Naive thymus-derived CD8-positive, alpha-beta T cell (primary cell): ENCODE measurements at regions not wholly inside any gene's neighbourhood (a gene's known extent, or its start where the extent isn't known, plus 50 kb on each side); places are given as distances from the start of the nearest gene placed in this dataset.

Source experiments
- ATAC-seq, 2 donors: fragments of 150-1000 bp; cut with Tn5 transposase in 1 of 2; sonication (Bioruptor Pico), chemical (Tn5 transposase) in 1 of 2; 1 replicate in 1 of 2; 2 replicates in 1 of 2; pipeline ENCODE4 v1.10.0; 2021; ENCODE audit warnings: mild to moderate bottlenecking in 2 of 2, moderate library complexity in 2 of 2
- POLR2A ChIA-PET: fragments of 350-600 bp; sonication (Branson Sonifier 250); formaldehyde crosslinking; loops from one replicate; lab custom pipeline; 2021; ENCODE audit warnings: antibody characterized with exemption; lab: Charles Lee
- DNase-seq, 10 donors: peaks; one replicate each; pipeline versions ENCODE4 v3.0.0 to v3.0.0-alpha.2; 2020 to 2022
- H3K27ac Mint-ChIP-seq, 10 donors: one replicate each; pipeline ENCODE4 v1.8.0; 2020 to 2022; ENCODE audit warnings: mild to moderate bottlenecking in 10 of 10, mixed read lengths in 10 of 10, moderate library complexity in 4 of 10, inconsistent platforms in 1 of 10
- H3K27me3 Mint-ChIP-seq, 5 donors: one replicate each; pipeline ENCODE4 v1.8.0; 2021 to 2022; ENCODE audit warnings: mixed read lengths in 5 of 5
- H3K36me3 Mint-ChIP-seq, 3 donors: one replicate each; pipeline ENCODE4 v1.8.0; 2020 to 2022; ENCODE audit warnings: mixed read lengths in 3 of 3, mild to moderate bottlenecking in 2 of 3, inconsistent platforms in 1 of 3
- H3K4me1 Mint-ChIP-seq, 4 donors: one replicate each; pipeline ENCODE4 v1.8.0; 2021 to 2022; ENCODE audit warnings: mixed read lengths in 4 of 4
- H3K4me3 Mint-ChIP-seq, 10 donors: one replicate each; pipeline ENCODE4 v1.8.0; 2020 to 2022; ENCODE audit warnings: mild to moderate bottlenecking in 10 of 10, mixed read lengths in 10 of 10, moderate library complexity in 6 of 10, inconsistent platforms in 1 of 10
- H3K9me3 Mint-ChIP-seq, 9 donors: one replicate each; pipeline ENCODE4 v1.8.0; 2020 to 2022; ENCODE audit warnings: mixed read lengths in 9 of 9, mild to moderate bottlenecking in 3 of 9, inconsistent platforms in 1 of 9, moderate library complexity in 1 of 9

GRCh38 chr18:72637721-72638120 lies 93.6 kb upstream of the CBLN2 start:
- no peak for DNase-seq
- Mint-ChIP-seq H3K36me3 (no peaks in the 10 kb centered on the region), H3K27ac (no peak overlapping the region), H3K9me3 (peaks cover 0 to 5% (median 0%) of the 10 kb centered on the region in 9 donors), H3K4me3 (no peak overlapping the region), H3K4me1 (peaks cover 0 to 7% (median 0%) of the 10 kb centered on the region in 4 donors), H3K27me3 (peaks cover 0 to 4% (median 0%) of the 10 kb centered on the region in 5 donors)
- no peak for ATAC-seq
- POLR2A ChIA-PET, result no interaction called here

- no peaks in the 10 kb centered on the region for H3K36me3 Mint-ChIP-seq
- DNase-seq (no peak), ATAC-seq (no peak)
- H3K27ac Mint-ChIP-seq, result no peak overlapping the region
- POLR2A ChIA-PET, result no interaction called here
- H3K27me3 Mint-ChIP-seq, result peaks cover 0 to 4% (median 0%) of the 10 kb centered on the region in 5 donors
- no peak overlapping the region for H3K4me3 Mint-ChIP-seq
- peaks cover 0 to 5% (median 0%) of the 10 kb centered on the region in 9 donors for H3K9me3 Mint-ChIP-seq
- peaks cover 0 to 7% (median 0%) of the 10 kb centered on the region in 4 donors for H3K4me1 Mint-ChIP-seq
These were observed 93.2 kb upstream of the CBLN2 start for GRCh38 chr18:72637299-72637698.

- ATAC-seq, result no peak
- no peak for DNase-seq
- Mint-ChIP-seq H3K27me3 (no peaks in the 10 kb centered on the region), H3K27ac (no peak overlapping the region), H3K4me1 (peaks cover 0 to 7% (median 0%) of the 10 kb centered on the region in 4 donors), H3K9me3 (peaks cover 0 to 2% (median 0%) of the 10 kb centered on the region in 9 donors), H3K4me3 (no peak overlapping the region), H3K36me3 (no peaks in the 10 kb centered on the region)
- POLR2A ChIA-PET, result no interaction called here
These were observed 92.5 kb upstream of the CBLN2 start for GRCh38 chr18:72636611-72637010.

DNA sequence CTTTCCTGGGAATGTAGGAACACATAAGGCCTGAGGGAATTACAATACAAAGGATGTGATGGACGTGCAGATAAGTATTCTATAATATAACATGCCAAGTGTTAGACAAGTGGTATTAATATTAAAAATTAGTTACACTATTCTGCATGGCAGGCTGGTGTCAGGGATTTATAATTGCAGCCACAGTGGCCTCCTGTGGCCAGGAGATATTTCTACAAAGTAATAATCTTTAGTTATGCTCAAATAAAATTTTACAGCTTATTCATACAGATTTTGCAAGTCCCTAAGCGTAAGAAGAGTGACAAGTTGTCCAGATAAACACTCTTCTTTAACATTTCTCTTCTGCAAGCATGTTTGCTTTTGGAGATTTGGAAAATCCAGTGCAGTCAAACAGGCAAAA lies 90.4 kb upstream of the CBLN2 start:
- Mint-ChIP-seq H3K4me1 (no peaks in the 10 kb centered on the region), H3K9me3 (peaks cover 0 to 2% (median 0%) of the 10 kb centered on the region in 9 donors), H3K27ac (no peak overlapping the region), H3K36me3 (no peaks in the 10 kb centered on the region), H3K4me3 (no peak overlapping the region), H3K27me3 (peaks cover 0 to 7% (median 0%) of the 10 kb centered on the region in 5 donors)
- DNase-seq (no peak), ATAC-seq (no peak)
- POLR2A ChIA-PET, result no interaction called here

- H3K4me1 Mint-ChIP-seq, result no peaks in the 10 kb centered on the region
- no peaks in the 10 kb centered on the region for H3K36me3 Mint-ChIP-seq
- DNase-seq, result no peak
- H3K27me3 Mint-ChIP-seq, result peaks cover 0 to 7% (median 0%) of the 10 kb centered on the region in 5 donors
- ATAC-seq, result no peak
- no peak overlapping the region for H3K4me3 Mint-ChIP-seq
- H3K9me3 Mint-ChIP-seq, result no peaks in the 10 kb centered on the region
- POLR2A ChIA-PET, result no interaction called here
- no peak overlapping the region for H3K27ac Mint-ChIP-seq
These were observed 86.8 kb upstream of the CBLN2 start for GRCh38 chr18:72630991-72631390.

GRCh38 chr18:72623444-72623843 lies 79.3 kb upstream of the CBLN2 start:
- DNase-seq (no peak), ATAC-seq (no peak)
- H3K36me3 Mint-ChIP-seq, result no peaks in the 10 kb centered on the region
- H3K4me3 Mint-ChIP-seq, result no peak overlapping the region
- H3K4me1 Mint-ChIP-seq, result no peaks in the 10 kb centered on the region
- no peak overlapping the region for H3K27ac Mint-ChIP-seq
- peaks cover 0 to 3% (median 0%) of the 10 kb centered on the region in 5 donors for H3K27me3 Mint-ChIP-seq
- peaks cover 0 to 5% (median 0%) of the 10 kb centered on the region in 9 donors for H3K9me3 Mint-ChIP-seq
- POLR2A ChIA-PET, result no interaction called here

DNA sequence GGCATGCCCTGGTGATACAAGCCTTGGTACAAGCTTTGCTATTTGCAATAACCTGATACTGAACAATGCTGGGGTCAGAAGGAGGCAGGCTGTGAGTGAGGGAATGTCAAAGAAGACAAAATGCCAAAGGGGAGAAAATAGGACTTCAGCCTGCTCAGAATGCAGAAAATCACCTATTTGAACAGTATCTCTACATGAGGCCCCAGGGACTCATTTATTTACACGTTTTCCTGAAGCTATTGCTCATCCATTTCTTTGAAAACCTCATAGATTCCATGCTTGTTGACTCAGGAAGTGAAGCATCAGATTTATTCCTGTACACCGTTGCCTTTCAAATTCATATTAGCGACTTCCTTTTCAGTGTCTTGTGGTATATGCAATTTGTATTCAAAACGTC lies 69.4 kb upstream of the CBLN2 start:
- no peak for ATAC-seq
- H3K27ac Mint-ChIP-seq, result no peak overlapping the region
- no peak for DNase-seq
- no peaks in the 10 kb centered on the region for H3K4me1 Mint-ChIP-seq
- peaks cover 0 to 17% (median 3%) of the 10 kb centered on the region in 9 donors for H3K9me3 Mint-ChIP-seq
- H3K4me3 Mint-ChIP-seq, result no peak overlapping the region
- H3K36me3 Mint-ChIP-seq, result peaks cover 0 to 6% (median 0%) of the 10 kb centered on the region in 3 donors
- H3K27me3 Mint-ChIP-seq, result peaks cover 0 to 3% (median 0%) of the 10 kb centered on the region in 5 donors
- POLR2A ChIA-PET, result no interaction called here

DNA sequence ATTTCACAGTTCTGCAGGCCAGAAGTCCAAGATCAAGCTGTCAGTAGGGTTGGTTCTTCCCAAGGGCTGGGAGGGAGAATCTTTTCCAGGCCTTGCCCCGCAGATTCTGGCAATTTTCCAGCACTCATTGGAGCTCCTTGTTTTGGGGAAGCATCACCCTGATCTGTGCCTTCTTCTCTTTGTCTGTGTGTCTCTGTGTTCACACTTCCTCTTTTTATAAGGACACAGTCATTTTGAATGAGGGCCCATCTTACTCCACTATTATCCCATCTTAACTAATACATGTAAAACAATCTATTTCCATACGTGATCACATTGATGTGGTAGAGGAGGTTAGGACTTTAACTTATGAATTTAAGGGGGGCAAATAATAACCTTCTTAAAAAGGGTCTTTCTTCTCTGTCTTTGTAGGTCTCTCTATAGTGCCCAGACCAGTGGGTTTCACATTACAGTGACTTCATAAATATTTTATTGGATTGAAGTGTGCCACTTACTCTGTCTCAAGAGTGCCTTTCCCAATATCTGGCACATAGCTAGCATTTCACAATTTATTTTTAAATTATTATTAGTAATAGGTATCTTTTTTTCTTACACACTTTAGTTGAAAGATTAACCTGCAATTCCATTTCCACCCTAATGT lies 68.9 kb upstream of the CBLN2 start:
- ATAC-seq, result no peak
- H3K9me3 Mint-ChIP-seq, result peaks cover 0 to 17% (median 4%) of the 10 kb centered on the region in 9 donors
- POLR2A ChIA-PET, result no interaction called here
- H3K4me3 Mint-ChIP-seq, result no peak overlapping the region
- H3K36me3 Mint-ChIP-seq, result peaks cover 0 to 6% (median 0%) of the 10 kb centered on the region in 3 donors
- no peak for DNase-seq
- H3K4me1 Mint-ChIP-seq, result no peaks in the 10 kb centered on the region
- no peak overlapping the region for H3K27ac Mint-ChIP-seq
- H3K27me3 Mint-ChIP-seq, result peaks cover 0 to 3% (median 0%) of the 10 kb centered on the region in 5 donors

GRCh38 chr18:72605376-72605775 lies 61.2 kb upstream of the CBLN2 start:
- H3K4me1 Mint-ChIP-seq, result no peaks in the 10 kb centered on the region
- no peak overlapping the region for H3K4me3 Mint-ChIP-seq
- ATAC-seq (no peak), DNase-seq (no peak)
- H3K27ac Mint-ChIP-seq, result no peak overlapping the region
- H3K36me3 Mint-ChIP-seq, result peaks cover 0 to 6% (median 0%) of the 10 kb centered on the region in 3 donors
- H3K9me3 Mint-ChIP-seq, result peaks cover 0 to 16% (median 4%) of the 10 kb centered on the region in 9 donors
- peaks cover 0 to 1% (median 0%) of the 10 kb centered on the region in 5 donors for H3K27me3 Mint-ChIP-seq
- POLR2A ChIA-PET, result no interaction called here

GRCh38 chr18:72601944-72602343 lies 57.8 kb upstream of the CBLN2 start:
- H3K9me3 Mint-ChIP-seq, result peaks cover 0 to 13% (median 4%) of the 10 kb centered on the region in 9 donors
- H3K4me1 Mint-ChIP-seq, result no peaks in the 10 kb centered on the region
- DNase-seq (no peak), ATAC-seq (no peak)
- H3K4me3 Mint-ChIP-seq, result no peak overlapping the region
- POLR2A ChIA-PET, result no interaction called here
- peaks cover 0 to 16% (median 0%) of the 10 kb centered on the region in 5 donors for H3K27me3 Mint-ChIP-seq
- H3K36me3 Mint-ChIP-seq, result no peaks in the 10 kb centered on the region
- no peak overlapping the region for H3K27ac Mint-ChIP-seq

GRCh38 chr18:72601481-72601880 lies 57.3 kb upstream of the CBLN2 start:
- H3K36me3 Mint-ChIP-seq, result no peaks in the 10 kb centered on the region
- H3K4me1 Mint-ChIP-seq, result no peaks in the 10 kb centered on the region
- no peak overlapping the region for H3K27ac Mint-ChIP-seq
- POLR2A ChIA-PET, result no interaction called here
- no peak for ATAC-seq
- DNase-seq, result no peak
- peaks cover 0 to 19% (median 0%) of the 10 kb centered on the region in 5 donors for H3K27me3 Mint-ChIP-seq
- peaks cover 0 to 17% (median 5%) of the 10 kb centered on the region in 9 donors for H3K9me3 Mint-ChIP-seq
- no peak overlapping the region for H3K4me3 Mint-ChIP-seq
